CD4-positive, CD25-positive, alpha-beta regulatory T cell (primary cell): ENCODE measurements at regions not wholly inside any gene's neighbourhood (a gene's known extent, or its start where the extent isn't known, plus 50 kb on each side); places are given as distances from the start of the nearest gene placed in this dataset.

Source experiments
- ATAC-seq, 2 donors: fragments of 150-1000 bp; cut with Tn5 transposase; one replicate each; pipeline ENCODE4 v1.10.0; 2021; ENCODE audit warnings: low read depth in 2 of 2, moderate number of reproducible peaks in 2 of 2, moderate library complexity in 1 of 2
- DNase-seq, 3 donors: peaks; one replicate each; pipeline versions ENCODE4 v3.0.0 to v3.0.0-alpha.2; 2012 to 2022; ENCODE audit warnings: mixed read lengths in 1 of 3
- H3K27ac ChIP-seq: one replicate; pipeline ENCODE4 v1.7.0; 2013; ENCODE audit warnings: mild to moderate bottlenecking, low read length; ENCODE audit not compliant: insufficient read depth, poor library complexity, severe bottlenecking
- H3K27me3 ChIP-seq: one replicate; pipeline ENCODE4 v1.7.0; 2013; ENCODE audit warnings: low read length; ENCODE audit not compliant: control insufficient read depth, insufficient read depth
- H3K36me3 ChIP-seq: one replicate; pipeline ENCODE4 v1.7.0; 2013; ENCODE audit warnings: mild to moderate bottlenecking, low read length, moderate library complexity; ENCODE audit not compliant: control insufficient read depth, insufficient read depth
- H3K4me1 ChIP-seq: 2 replicates; pipeline ENCODE4 v1.7.0; 2013; ENCODE audit warnings: mild to moderate bottlenecking, low read length; ENCODE audit not compliant: insufficient read depth, control insufficient read depth, poor library complexity, severe bottlenecking
- H3K4me3 ChIP-seq: one replicate; pipeline ENCODE4 v1.7.0; 2013; ENCODE audit warnings: low read depth, mild to moderate bottlenecking, low read length, moderate library complexity
- H3K9me3 ChIP-seq, 2 experiments: 1 replicate in 1 of 2; 2 replicates in 1 of 2; pipeline ENCODE4 v1.7.0; 2013; ENCODE audit warnings: low read length in 2 of 2, mild to moderate bottlenecking in 1 of 2, moderate library complexity in 1 of 2; ENCODE audit not compliant: control insufficient read depth in 2 of 2
- H3K27ac Mint-ChIP-seq, 3 donors: one replicate each; pipeline ENCODE4 v1.8.0; 2020 to 2022; ENCODE audit warnings: mild to moderate bottlenecking in 3 of 3, mixed read lengths in 3 of 3, moderate library complexity in 2 of 3
- H3K27me3 Mint-ChIP-seq: one replicate; pipeline ENCODE4 v1.8.0; 2022; ENCODE audit warnings: mild to moderate bottlenecking, mixed read lengths
- H3K36me3 Mint-ChIP-seq: one replicate; pipeline ENCODE4 v1.8.0; 2020; ENCODE audit warnings: mixed read lengths
- H3K4me1 Mint-ChIP-seq, 4 donors: one replicate each; pipeline ENCODE4 v1.8.0; 2020 to 2022; ENCODE audit warnings: mixed read lengths in 4 of 4, mild to moderate bottlenecking in 1 of 4
- H3K4me3 Mint-ChIP-seq, 4 donors: one replicate each; pipeline ENCODE4 v1.8.0; 2020 to 2022; ENCODE audit warnings: mild to moderate bottlenecking in 4 of 4, mixed read lengths in 4 of 4, moderate library complexity in 3 of 4
- H3K9me3 Mint-ChIP-seq, 7 donors: one replicate each; pipeline ENCODE4 v1.8.0; 2020 to 2022; ENCODE audit warnings: mixed read lengths in 7 of 7, mild to moderate bottlenecking in 3 of 7, moderate library complexity in 2 of 7

- H3K36me3 Mint-ChIP-seq, result no peaks in the 10 kb centered on the region
- H3K27me3 ChIP-seq, result no peaks in the 10 kb centered on the region
- H3K4me3 ChIP-seq, result no peak overlapping the region
- no peak overlapping the region for H3K27ac ChIP-seq
- H3K9me3 Mint-ChIP-seq, result peaks cover 0 to 2% (median 0%) of the 10 kb centered on the region in 7 donors
- H3K4me1 ChIP-seq, result no peaks in the 10 kb centered on the region
- no peaks in the 10 kb centered on the region for H3K4me1 Mint-ChIP-seq
- ATAC-seq, result no peak
- no peaks in the 10 kb centered on the region for H3K27me3 Mint-ChIP-seq
- H3K4me3 Mint-ChIP-seq, result no peak overlapping the region
- no peaks in the 10 kb centered on the region for H3K36me3 ChIP-seq
- no peak for DNase-seq
- no peaks in the 10 kb centered on the region for H3K9me3 ChIP-seq
- H3K27ac Mint-ChIP-seq, result no peak overlapping the region
Measured at GRCh38 chr2:6789559-6790138, 76.1 kb downstream of the CMPK2 start.

- no peaks in the 10 kb centered on the region for H3K4me1 ChIP-seq
- H3K27ac Mint-ChIP-seq, result no peak overlapping the region
- no peaks in the 10 kb centered on the region for H3K36me3 ChIP-seq
- H3K27ac ChIP-seq, result no peak overlapping the region
- DNase-seq, result no peak
- H3K36me3 Mint-ChIP-seq, result no peaks in the 10 kb centered on the region
- H3K27me3 Mint-ChIP-seq, result no peaks in the 10 kb centered on the region
- H3K9me3 ChIP-seq, result no peaks in the 10 kb centered on the region
- H3K9me3 Mint-ChIP-seq, result peaks cover 0 to under 1% (median 0%) of the 10 kb centered on the region in 7 donors
- no peaks in the 10 kb centered on the region for H3K27me3 ChIP-seq
- no peaks in the 10 kb centered on the region for H3K4me1 Mint-ChIP-seq
- no peak overlapping the region for H3K4me3 ChIP-seq
- ATAC-seq, result no peak
- no peak overlapping the region for H3K4me3 Mint-ChIP-seq
Measured at GRCh38 chr2:6791682-6792081, 74.0 kb downstream of the CMPK2 start.

- no peak overlapping the region for H3K4me3 ChIP-seq
- no peaks in the 10 kb centered on the region for H3K36me3 ChIP-seq
- H3K9me3 ChIP-seq, result no peaks in the 10 kb centered on the region
- Mint-ChIP-seq H3K27me3 (no peaks in the 10 kb centered on the region), H3K4me1 (no peaks in the 10 kb centered on the region), H3K9me3 (no peaks in the 10 kb centered on the region), H3K36me3 (no peaks in the 10 kb centered on the region), H3K4me3 (no peak overlapping the region), H3K27ac (no peak overlapping the region)
- no peak for ATAC-seq
- H3K27ac ChIP-seq, result no peak overlapping the region
- H3K27me3 ChIP-seq, result no peaks in the 10 kb centered on the region
- H3K4me1 ChIP-seq, result no peaks in the 10 kb centered on the region
- DNase-seq, result no peak
Measured at GRCh38 chr2:6792883-6793282, 72.8 kb downstream of the CMPK2 start.

- H3K4me1 Mint-ChIP-seq, result no peaks in the 10 kb centered on the region
- Histone ChIP-seq H3K27me3 (no peaks in the 10 kb centered on the region), H3K27ac (no peak overlapping the region), H3K4me1 (no peaks in the 10 kb centered on the region), H3K36me3 (no peaks in the 10 kb centered on the region), H3K4me3 (no peak overlapping the region), H3K9me3 (no peaks in the 10 kb centered on the region)
- DNase-seq, result no peak
- no peak for ATAC-seq
- H3K36me3 Mint-ChIP-seq, result no peaks in the 10 kb centered on the region
- H3K9me3 Mint-ChIP-seq, result no peaks in the 10 kb centered on the region
- no peak overlapping the region for H3K4me3 Mint-ChIP-seq
- H3K27ac Mint-ChIP-seq, result no peak overlapping the region
- H3K27me3 Mint-ChIP-seq, result no peaks in the 10 kb centered on the region
Measured at GRCh38 chr2:6793371-6793770, 72.3 kb downstream of the CMPK2 start.

GRCh38 chr2:6793913-6794312, 71.8 kb downstream of the CMPK2 start:
- Histone ChIP-seq H3K36me3 (no peaks in the 10 kb centered on the region), H3K4me3 (no peak overlapping the region), H3K4me1 (no peaks in the 10 kb centered on the region), H3K27ac (no peak overlapping the region), H3K27me3 (no peaks in the 10 kb centered on the region), H3K9me3 (no peaks in the 10 kb centered on the region)
- Mint-ChIP-seq H3K36me3 (no peaks in the 10 kb centered on the region), H3K4me1 (no peaks in the 10 kb centered on the region), H3K27ac (no peak overlapping the region), H3K9me3 (no peaks in the 10 kb centered on the region), H3K27me3 (no peaks in the 10 kb centered on the region), H3K4me3 (no peak overlapping the region)
- no peak for DNase-seq
- no peak for ATAC-seq

GRCh38 chr2:6794448-6794847, 71.3 kb downstream of the CMPK2 start:
- Mint-ChIP-seq H3K27me3 (peaks cover 1% of the 10 kb centered on the region), H3K4me3 (no peak overlapping the region)

More at GRCh38 chr2:6794448-6794847, 71.3 kb downstream of the CMPK2 start:
- Mint-ChIP-seq H3K36me3 (no peaks in the 10 kb centered on the region), H3K27ac (no peak overlapping the region), H3K9me3 (no peaks in the 10 kb centered on the region), H3K4me1 (no peaks in the 10 kb centered on the region)
- H3K27ac ChIP-seq, result no peak overlapping the region
- ATAC-seq, result no peak
- no peaks in the 10 kb centered on the region for H3K9me3 ChIP-seq
- no peak overlapping the region for H3K4me3 ChIP-seq
- no peaks in the 10 kb centered on the region for H3K27me3 ChIP-seq
- no peak for DNase-seq
- no peaks in the 10 kb centered on the region for H3K4me1 ChIP-seq
- H3K36me3 ChIP-seq, result no peaks in the 10 kb centered on the region
